ENCODE measurements at regions not wholly inside any gene's neighbourhood (a gene's known extent, or its start where the extent isn't known, plus 50 kb on each side); places are given as distances from the start of the nearest gene placed in this dataset.

DNA sequence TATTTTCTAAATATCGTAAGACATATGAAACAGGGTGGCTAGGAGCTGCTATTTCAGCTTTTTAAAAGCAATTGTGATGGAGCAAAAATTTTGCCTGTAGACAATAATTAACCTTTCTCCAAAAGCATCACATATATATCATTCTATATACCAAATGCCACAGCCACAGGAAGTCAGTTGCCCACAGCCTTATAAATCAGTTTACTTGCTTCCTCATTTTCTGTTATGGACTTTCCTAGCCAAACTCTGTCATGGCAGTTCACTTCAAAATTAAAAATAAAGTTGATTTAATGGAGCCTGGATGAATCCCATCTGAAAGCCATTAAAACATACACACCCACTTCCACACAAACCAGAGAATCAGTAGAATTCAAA lies 93.4 kb upstream of the NHSL1 start:
- TF ChIP-seq SIN3A (conservative IDR thresholded peaks at IDR 0.05 in 1 of 2, IDR thresholded peaks at IDR 0.05 in 1 of 2; ENCODE audit: low read depth in 1 of 2, low read length in 2 of 2): no peak
- TF ChIP-seq ASH2L (IDR thresholded peaks at IDR 0.05; ENCODE audit: low read length): no peak
- TF ChIP-seq SP2 (IDR thresholded peaks at IDR 0.05; ENCODE audit: low read length): no peak
- CTCF ChIA-PET (ENCODE audit: partially characterized antibody): interaction anchor here (0.7 to 8.1 kb wide), 10 partner anchors 10 to 173 kb away, joined by 3 to 62 read pairs (median 4); no protein-coding TSS in a partner anchor
- peak overlapping the region in 1 of 4 experiments; percentile 44; a peak in 2 of 8 replicates for H3K4me3 ChIP-seq (ENCODE audit: extremely low read depth in 1 of 4, insufficient read depth in 2 of 4, low read depth in 3 of 4, low read length in 4 of 4)
- no peaks in the 10 kb centered on the region; a peak in 1 of 7 replicates for H3K27me3 ChIP-seq (replicated peaks in 1 of 4; ENCODE audit: control insufficient read depth in 3 of 4, extremely low read depth in 1 of 4, insufficient read depth in 3 of 4, low read length in 3 of 4)
- POLR2A ChIA-PET (ENCODE audit: partially characterized antibody): no interaction called here
- peaks cover 4% of the 10 kb centered on the region; the same call in 1 of the 2 replicates for H3K79me1 ChIP-seq (ENCODE audit: low read depth, low read length)
- H2BK15ac ChIP-seq (ENCODE audit: low read length): no peak overlapping the region
- WGBS, 2 experiments (ENCODE audit: extremely low coverage in 1 of 2, insufficient coverage in 1 of 2, insufficient read length in 1 of 2, insufficient replicate concordance in 2 of 2, low coverage in 1 of 2, low lambda C conversion rate in 2 of 2, missing lambda C conversion rate in 1 of 2): 89% methylated on average over 1 of the region's 1 CpG; no CpG with 5 or more reads in 1 of the 2 experiments
- H3K56ac ChIP-seq (replicated peaks; ENCODE audit: insufficient read length, low read depth, low read length): no peak overlapping the region
- H2AFZ ChIP-seq (ENCODE audit: low read length): no peak overlapping the region
- no peak overlapping the region; a peak in 1 of 7 replicates for H3K9ac ChIP-seq (replicated peaks in 1 of 4; ENCODE audit: extremely low read depth in 1 of 4, low read depth in 3 of 4, low read length in 3 of 4)
- H3K4ac ChIP-seq (replicated peaks; ENCODE audit: insufficient read length, low read depth, low read length): peak overlapping the region; percentile 1
- H3K9me3 ChIP-seq (ENCODE audit: insufficient read depth in 2 of 2, low read depth in 1 of 2, low read length in 1 of 2): no peaks in the 10 kb centered on the region
- H4K20me1 ChIP-seq (replicated peaks in 1 of 2; ENCODE audit: control insufficient read depth in 1 of 2, insufficient read depth in 2 of 2, low read length in 2 of 2): peaks cover 0 to 5% of the 10 kb centered on the region in 2 experiments
- no peaks in the 10 kb centered on the region for H3K36me3 ChIP-seq (ENCODE audit: control insufficient read depth in 2 of 4, insufficient read depth in 4 of 4, low read length in 3 of 4)
- FAIRE-seq: no peak
- H3K14ac ChIP-seq (ENCODE audit: insufficient read length): no peak overlapping the region
- H3K23ac ChIP-seq (ENCODE audit: insufficient read length): no peak overlapping the region
- peaks cover 0 to 19% of the 10 kb centered on the region in 2 experiments; a peak in 2 of 4 replicates for H3K79me2 ChIP-seq (ENCODE audit: control insufficient read depth in 1 of 2, insufficient read depth in 2 of 2, low read length in 2 of 2)
- peak overlapping the region; percentile 51 for H2BK12ac ChIP-seq (ENCODE audit: low read depth, low read length)
- H3K27ac ChIP-seq (ENCODE audit: low read depth, low read length): peak overlapping the region; percentile 51; the same call in 1 of the 2 replicates
- no peak overlapping the region for H2AK5ac ChIP-seq (ENCODE audit: low read depth, low read length)
- peak overlapping the region; percentile 17 for H4K5ac ChIP-seq (ENCODE audit: insufficient read length, low read depth, low read length)
- H2BK20ac ChIP-seq (ENCODE audit: low read length): no peak overlapping the region
- H3K4me1 ChIP-seq (replicated peaks in 1 of 4; ENCODE audit: control insufficient read depth in 3 of 4, insufficient read depth in 4 of 4, low read length in 3 of 4): peaks cover 3 to 26% (median 19%) of the 10 kb centered on the region in 4 experiments
- no peak overlapping the region for H4K8ac ChIP-seq (ENCODE audit: extremely low read depth, insufficient read depth, low read length)
- no peaks in the 10 kb centered on the region for H3K23me2 ChIP-seq (ENCODE audit: low read depth, low read length)
- no peak for DNase-seq (ENCODE audit: low read depth in 1 of 2, low spot score in 2 of 2)
- peak overlapping the region; percentile 72; the same call in 1 of the 2 replicates for H2BK5ac ChIP-seq (ENCODE audit: low read depth, low read length)
- peak overlapping the region; percentile 95 for H3K18ac ChIP-seq (ENCODE audit: extremely low read depth, low read length)
- peak overlapping the region; percentile 13 for H4K91ac ChIP-seq (replicated peaks; ENCODE audit: insufficient read length, low read length)
- peak overlapping the region; percentile 67 for H2BK120ac ChIP-seq (replicated peaks; ENCODE audit: low read depth, low read length)
- peak overlapping the region; percentile 58 to 79; a peak in 2 of 4 replicates for H3K4me2 ChIP-seq (ENCODE audit: insufficient read depth in 1 of 2, low read depth in 2 of 2, low read length in 2 of 2)
